GM12872 (cell line): ENCODE measurements at regions not wholly inside any gene's neighbourhood (a gene's known extent, or its start where the extent isn't known, plus 50 kb on each side); places are given as distances from the start of the nearest gene placed in this dataset.

Source experiments
- CTCF ChIP-seq: IDR thresholded peaks from 3 replicates; pipeline ENCODE4 v1.5.1; 2011; ENCODE audit warnings: low read depth, mild to moderate bottlenecking, low read length, moderate library complexity; ENCODE audit not compliant: insufficient read depth

- no peak for TF ChIP-seq CTCF
Observed at GRCh38 chr3:117963858-117964257, 1070.8 kb downstream of the IGSF11 start.

- TF ChIP-seq CTCF, result no peak
Observed at GRCh38 chr3:117964814-117965213, 1069.8 kb downstream of the IGSF11 start.

DNA sequence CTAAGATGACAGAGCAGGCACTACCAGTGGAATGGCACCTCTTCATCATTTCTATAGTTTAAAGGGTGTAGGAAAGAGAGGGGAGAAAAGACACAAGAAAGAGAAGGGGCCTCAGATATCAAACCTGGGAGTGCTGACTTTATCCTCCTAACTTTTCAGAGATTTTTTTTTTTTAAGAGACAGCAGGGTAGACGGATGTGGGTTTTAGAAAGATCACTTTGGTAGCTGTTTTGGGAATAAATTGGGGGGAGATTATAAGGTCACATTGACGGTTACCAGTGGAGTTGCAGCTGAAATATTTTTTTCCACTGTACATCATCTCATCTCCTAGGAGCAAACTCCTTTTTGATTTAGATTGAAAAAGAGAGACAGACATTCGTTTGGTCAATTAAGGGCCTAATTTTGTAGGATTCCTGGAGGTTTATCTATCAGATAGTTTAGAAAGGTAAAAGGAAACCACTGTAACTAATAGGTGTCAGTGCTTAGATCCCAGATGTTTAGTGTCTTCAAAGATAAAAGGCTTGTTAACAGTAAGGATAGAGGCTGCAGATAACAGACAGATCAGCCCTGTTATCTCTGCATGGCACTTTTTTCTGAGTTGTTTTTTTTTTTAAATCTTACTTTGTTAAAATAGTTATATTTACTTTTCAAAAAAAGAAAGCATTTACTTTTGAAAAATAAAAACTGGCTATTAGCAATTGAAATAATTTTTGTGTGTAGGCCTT, 1057.0 kb downstream of the IGSF11 start:
- TF ChIP-seq CTCF, result no peak

- TF ChIP-seq CTCF, result no peak
Observed at GRCh38 chr3:117979466-117979865, 1055.2 kb downstream of the IGSF11 start.

DNA sequence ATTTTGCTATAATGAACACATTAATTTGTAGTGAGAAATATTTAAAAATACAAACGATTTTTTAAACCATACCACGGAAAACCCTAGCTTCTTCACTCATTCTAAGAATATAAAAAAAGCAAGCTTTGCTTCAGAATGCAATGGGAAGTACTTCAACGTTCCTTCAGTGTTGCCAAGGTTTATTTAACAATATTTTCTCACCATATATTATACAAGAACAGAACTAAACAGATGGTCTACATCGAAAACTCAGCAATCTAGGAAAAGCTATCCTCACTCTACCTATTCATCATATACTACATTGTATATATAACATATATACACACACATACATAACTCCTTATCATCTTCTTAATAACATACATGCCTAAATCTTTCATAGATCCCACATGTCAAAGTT, 1047.4 kb downstream of the IGSF11 start:
- TF ChIP-seq CTCF, result no peak

DNA sequence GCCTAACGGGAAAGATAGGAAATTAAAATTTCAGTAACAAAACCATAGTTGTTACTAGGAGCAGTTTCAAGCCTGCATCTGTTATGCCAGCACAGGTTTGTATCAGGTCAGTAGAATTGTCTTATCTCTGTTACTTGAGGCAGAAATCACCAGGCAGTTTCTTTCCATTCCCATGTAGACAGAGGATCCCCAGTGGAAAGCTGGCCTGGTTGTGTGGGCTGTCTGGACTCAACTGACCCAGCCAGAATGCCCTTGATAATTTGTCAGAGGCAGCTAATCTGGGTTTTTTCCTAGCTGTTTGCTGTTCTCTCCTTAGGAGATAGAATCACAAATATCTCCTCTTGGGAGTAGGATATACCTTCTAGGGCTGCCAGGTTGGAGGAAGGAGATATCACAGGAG, 1044.7 kb downstream of the IGSF11 start:
- no peak for TF ChIP-seq CTCF

- TF ChIP-seq CTCF, result no peak
Observed at GRCh38 chr3:117990627-117991026, 1044.0 kb downstream of the IGSF11 start.
